ENCODE measurements at regions not wholly inside any gene's neighbourhood (a gene's known extent, or its start where the extent isn't known, plus 50 kb on each side); places are given as distances from the start of the nearest gene placed in this dataset.

- TF ChIP-seq CTCF (IDR thresholded peaks at IDR 0.05 in 8 of 11, conservative IDR thresholded peaks at IDR 0.05 in 3 of 11) (no peak), POLR2A (IDR thresholded peaks at IDR 0.05) (no peak)
Measured at GRCh38 chrX:39464253-39464652, 633.5 kb downstream of the BCOR start.

All from spleen (tissue), 7 donors.